ENCODE measurements at regions not wholly inside any gene's neighbourhood (a gene's known extent, or its start where the extent isn't known, plus 50 kb on each side); places are given as distances from the start of the nearest gene placed in this dataset.

DNA sequence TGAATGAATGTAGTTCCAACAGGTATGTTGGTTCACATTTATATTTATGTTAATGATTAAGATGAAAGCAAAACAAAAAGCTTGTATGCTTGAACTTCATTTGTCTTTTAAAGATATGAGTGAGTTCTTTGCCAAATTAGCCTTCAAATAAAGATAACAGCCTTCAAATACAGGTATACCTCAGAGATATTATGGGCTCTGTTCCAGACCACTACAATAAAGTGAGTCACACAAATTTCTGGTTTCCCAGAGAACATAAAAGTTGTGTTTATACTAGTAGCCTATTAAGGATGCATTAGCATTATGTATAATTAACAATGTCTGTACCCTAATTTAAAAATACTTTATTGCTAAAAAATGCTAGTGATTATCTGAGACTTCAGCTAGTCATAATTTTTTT, 245.3 kb upstream of the MAN1A1 start:
- Histone ChIP-seq H4K20me1 (ENCODE audit: insufficient read depth, low read length) (no peaks in the 10 kb centered on the region), H3K4me3 (replicated peaks in 1 of 3; ENCODE audit: insufficient read depth in 1 of 3, low read depth in 2 of 3, low read length in 3 of 3) (no peak overlapping the region), H3K9ac (ENCODE audit: insufficient read depth, low read depth, low read length) (no peak overlapping the region), H3K4me1 (ENCODE audit: insufficient read depth, low read length) (no peaks in the 10 kb centered on the region), H3K27me3 (ENCODE audit: control insufficient read depth in 1 of 2, insufficient read depth in 2 of 2, low read length in 2 of 2) (no peaks in the 10 kb centered on the region), H2AFZ (ENCODE audit: low read length) (no peak overlapping the region), H3K36me3 (replicated peaks in 1 of 2; ENCODE audit: control insufficient read depth in 1 of 2, insufficient read depth in 2 of 2, low read length in 2 of 2) (no peaks in the 10 kb centered on the region), H3K27ac (ENCODE audit: extremely low read length, insufficient read depth, low read length) (no peak overlapping the region), H3K79me2 (ENCODE audit: insufficient read depth, low read length) (no peaks in the 10 kb centered on the region), H3K9me3 (ENCODE audit: low read length) (no peaks in the 10 kb centered on the region), H3K4me2 (ENCODE audit: low read depth, low read length) (no peak overlapping the region)
- no TSS peak for BruUV-seq (replicated peaks)
- no peak for ATAC-seq
- no peak for TF ChIP-seq FOXA3 (CRISPR knock-in tag; IDR thresholded peaks at IDR 0.05)
- no peak for TF ChIP-seq ASH2L (IDR thresholded peaks at IDR 0.05; ENCODE audit: insufficient read length, low read depth, low read length)
- TF ChIP-seq, protein P1, sequence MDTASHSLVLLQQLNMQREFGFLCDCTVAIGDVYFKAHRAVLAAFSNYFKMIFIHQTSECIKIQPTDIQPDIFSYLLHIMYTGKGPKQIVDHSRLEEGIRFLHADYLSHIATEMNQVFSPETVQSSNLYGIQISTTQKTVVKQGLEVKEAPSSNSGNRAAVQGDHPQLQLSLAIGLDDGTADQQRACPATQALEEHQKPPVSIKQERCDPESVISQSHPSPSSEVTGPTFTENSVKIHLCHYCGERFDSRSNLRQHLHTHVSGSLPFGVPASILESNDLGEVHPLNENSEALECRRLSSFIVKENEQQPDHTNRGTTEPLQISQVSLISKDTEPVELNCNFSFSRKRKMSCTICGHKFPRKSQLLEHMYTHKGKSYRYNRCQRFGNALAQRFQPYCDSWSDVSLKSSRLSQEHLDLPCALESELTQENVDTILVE (CRISPR knock-in tag; IDR thresholded peaks at IDR 0.05) = no peak
- no peak for TF ChIP-seq ZC3H13 (CRISPR knock-in tag; IDR thresholded peaks at IDR 0.05)
- no peak for TF ChIP-seq EEA1 (CRISPR knock-in tag; IDR thresholded peaks at IDR 0.05; ENCODE audit: borderline replicate concordance)
- TF ChIP-seq, protein P2, sequence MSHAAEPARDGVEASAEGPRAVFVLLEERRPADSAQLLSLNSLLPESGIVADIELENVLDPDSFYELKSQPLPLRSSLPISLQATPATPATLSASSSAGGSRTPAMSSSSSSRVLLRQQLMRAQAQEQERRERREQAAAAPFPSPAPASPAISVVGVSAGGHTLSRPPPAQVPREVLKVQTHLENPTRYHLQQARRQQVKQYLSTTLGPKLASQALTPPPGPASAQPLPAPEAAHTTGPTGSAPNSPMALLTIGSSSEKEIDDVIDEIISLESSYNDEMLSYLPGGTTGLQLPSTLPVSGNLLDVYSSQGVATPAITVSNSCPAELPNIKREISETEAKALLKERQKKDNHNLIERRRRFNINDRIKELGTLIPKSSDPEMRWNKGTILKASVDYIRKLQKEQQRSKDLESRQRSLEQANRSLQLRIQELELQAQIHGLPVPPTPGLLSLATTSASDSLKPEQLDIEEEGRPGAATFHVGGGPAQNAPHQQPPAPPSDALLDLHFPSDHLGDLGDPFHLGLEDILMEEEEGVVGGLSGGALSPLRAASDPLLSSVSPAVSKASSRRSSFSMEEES (CRISPR knock-in tag; IDR thresholded peaks at IDR 0.05) = no peak
- no peak for TF ChIP-seq SMC3 (IDR thresholded peaks at IDR 0.05; ENCODE audit: low read length)
- DNase-seq (ENCODE audit: low spot score) = no peak
- ChIA-PET POLR2A (no interaction called here), CTCF (ENCODE audit: low intra/inter-chr PET ratio, low total read pairs) (no interaction called here)
- no peak for FAIRE-seq
- in situ Hi-C loops (cut with HindIII; ENCODE audit: extremely low pct_ligation_motif_present, low pct_unique_long_range_greater_than_20kb) = no loop called here
- intact Hi-C loops (cut with micrococcal nuclease; ENCODE audit: unreplicated experiment) = no loop called here

GRCh38 chr6:119591235-119591634, 241.7 kb upstream of the MAN1A1 start:
- Histone ChIP-seq H3K4me3 (replicated peaks in 1 of 3; ENCODE audit: insufficient read depth in 1 of 3, low read depth in 2 of 3, low read length in 3 of 3) (no peak overlapping the region), H3K27me3 (ENCODE audit: control insufficient read depth in 1 of 2, insufficient read depth in 2 of 2, low read length in 2 of 2) (no peaks in the 10 kb centered on the region), H3K4me2 (ENCODE audit: low read depth, low read length) (no peak overlapping the region), H3K4me1 (ENCODE audit: insufficient read depth, low read length) (no peaks in the 10 kb centered on the region), H2AFZ (ENCODE audit: low read length) (no peak overlapping the region), H4K20me1 (ENCODE audit: insufficient read depth, low read length) (no peaks in the 10 kb centered on the region), H3K27ac (ENCODE audit: extremely low read length, insufficient read depth, low read length) (no peak overlapping the region), H3K9me3 (ENCODE audit: low read length) (no peaks in the 10 kb centered on the region), H3K9ac (ENCODE audit: insufficient read depth, low read depth, low read length) (no peak overlapping the region), H3K36me3 (replicated peaks in 1 of 2; ENCODE audit: control insufficient read depth in 1 of 2, insufficient read depth in 2 of 2, low read length in 2 of 2) (no peaks in the 10 kb centered on the region), H3K79me2 (ENCODE audit: insufficient read depth, low read length) (no peaks in the 10 kb centered on the region)
- in situ Hi-C loops (cut with HindIII; ENCODE audit: extremely low pct_ligation_motif_present, low pct_unique_long_range_greater_than_20kb) = no loop called here
- POLR2A ChIA-PET = no interaction called here
- intact Hi-C loops (cut with micrococcal nuclease; ENCODE audit: unreplicated experiment) = no loop called here
- CTCF ChIA-PET (ENCODE audit: low intra/inter-chr PET ratio, low total read pairs) = no interaction called here
- DNase-seq (ENCODE audit: low spot score) (no peak), ATAC-seq (no peak), FAIRE-seq (no peak)
- no TSS peak for BruUV-seq (replicated peaks)
- whole genome bisulfite sequencing (ENCODE audit: low lambda C conversion rate) = 6% methylated on average over 2 of the region's 2 CpGs
- TF ChIP-seq AGO1 (IDR thresholded peaks at IDR 0.05; ENCODE audit: low read depth, low read length, poor library complexity, severe bottlenecking) (no peak), WIZ (CRISPR knock-in tag; IDR thresholded peaks at IDR 0.05) (no peak), ZKSCAN5 (CRISPR knock-in tag; IDR thresholded peaks at IDR 0.05) (no peak), ZMYM3 (CRISPR knock-in tag; IDR thresholded peaks at IDR 0.05) (no peak)
- TF ChIP-seq, protein P3, sequence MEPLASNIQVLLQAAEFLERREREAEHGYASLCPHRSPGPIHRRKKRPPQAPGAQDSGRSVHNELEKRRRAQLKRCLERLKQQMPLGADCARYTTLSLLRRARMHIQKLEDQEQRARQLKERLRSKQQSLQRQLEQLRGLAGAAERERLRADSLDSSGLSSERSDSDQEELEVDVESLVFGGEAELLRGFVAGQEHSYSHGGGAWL (CRISPR knock-in tag; IDR thresholded peaks at IDR 0.05) = no peak
- TF ChIP-seq, protein P4, sequence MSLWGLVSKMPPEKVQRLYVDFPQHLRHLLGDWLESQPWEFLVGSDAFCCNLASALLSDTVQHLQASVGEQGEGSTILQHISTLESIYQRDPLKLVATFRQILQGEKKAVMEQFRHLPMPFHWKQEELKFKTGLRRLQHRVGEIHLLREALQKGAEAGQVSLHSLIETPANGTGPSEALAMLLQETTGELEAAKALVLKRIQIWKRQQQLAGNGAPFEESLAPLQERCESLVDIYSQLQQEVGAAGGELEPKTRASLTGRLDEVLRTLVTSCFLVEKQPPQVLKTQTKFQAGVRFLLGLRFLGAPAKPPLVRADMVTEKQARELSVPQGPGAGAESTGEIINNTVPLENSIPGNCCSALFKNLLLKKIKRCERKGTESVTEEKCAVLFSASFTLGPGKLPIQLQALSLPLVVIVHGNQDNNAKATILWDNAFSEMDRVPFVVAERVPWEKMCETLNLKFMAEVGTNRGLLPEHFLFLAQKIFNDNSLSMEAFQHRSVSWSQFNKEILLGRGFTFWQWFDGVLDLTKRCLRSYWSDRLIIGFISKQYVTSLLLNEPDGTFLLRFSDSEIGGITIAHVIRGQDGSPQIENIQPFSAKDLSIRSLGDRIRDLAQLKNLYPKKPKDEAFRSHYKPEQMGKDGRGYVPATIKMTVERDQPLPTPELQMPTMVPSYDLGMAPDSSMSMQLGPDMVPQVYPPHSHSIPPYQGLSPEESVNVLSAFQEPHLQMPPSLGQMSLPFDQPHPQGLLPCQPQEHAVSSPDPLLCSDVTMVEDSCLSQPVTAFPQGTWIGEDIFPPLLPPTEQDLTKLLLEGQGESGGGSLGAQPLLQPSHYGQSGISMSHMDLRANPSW (CRISPR knock-in tag; IDR thresholded peaks at IDR 0.05; ENCODE audit: borderline replicate concordance) = no peak
